ENCODE measurements at regions not wholly inside any gene's neighbourhood (a gene's known extent, or its start where the extent isn't known, plus 50 kb on each side); places are given as distances from the start of the nearest gene placed in this dataset.
A peak's percentile ranks its signal among the peaks of the same experiment; 100 is the strongest.
"Not testable (repeated sequence)": the region's sequence is repeated elsewhere in the genome, so short reads cannot be mapped to it uniquely, and the experiment has no call there.

- no peaks in the 10 kb centered on the region for H3K27me3 ChIP-seq (ENCODE audit: control insufficient read depth in 5 of 5, insufficient read depth in 4 of 5, low read length in 5 of 5)
- H3K4me3 ChIP-seq (ENCODE audit: low read depth in 1 of 5, low read length in 5 of 5) = no peak overlapping the region
- no peak overlapping the region for H3K27ac ChIP-seq (ENCODE audit: low read depth, low read length)
- no peak overlapping the region for H3K9ac ChIP-seq (ENCODE audit: low read length in 5 of 5)
- H3K9me3 ChIP-seq (ENCODE audit: control insufficient read depth in 5 of 5, low read length in 5 of 5) = no peaks in the 10 kb centered on the region
- H3K4me1 ChIP-seq (ENCODE audit: control insufficient read depth in 5 of 5, insufficient read depth in 5 of 5, low read length in 5 of 5) = peaks cover 0 to 25% (median 0%) of the 10 kb centered on the region in 5 donors
- H3K36me3 ChIP-seq (ENCODE audit: control insufficient read depth in 5 of 5, insufficient read depth in 5 of 5, low read length in 5 of 5) = no peaks in the 10 kb centered on the region
Measured at GRCh38 chr15:46955576-46955975, 761.7 kb upstream of the SEMA6D start.

GRCh38 chr15:46956456-46956855 lies 760.8 kb upstream of the SEMA6D start:
- no peak overlapping the region for H3K27ac ChIP-seq (ENCODE audit: low read depth, low read length)
- peaks cover 0 to 28% (median 0%) of the 10 kb centered on the region in 5 donors for H3K4me1 ChIP-seq (ENCODE audit: control insufficient read depth in 5 of 5, insufficient read depth in 5 of 5, low read length in 5 of 5)
- H3K36me3 ChIP-seq (ENCODE audit: control insufficient read depth in 5 of 5, insufficient read depth in 5 of 5, low read length in 5 of 5) = no peaks in the 10 kb centered on the region
- H3K4me3 ChIP-seq (ENCODE audit: low read depth in 1 of 5, low read length in 5 of 5) = no peak overlapping the region
- peak overlapping the region in 1 of 5 donors; percentile 40 for H3K9ac ChIP-seq (ENCODE audit: low read length in 5 of 5)
- H3K9me3 ChIP-seq (ENCODE audit: control insufficient read depth in 5 of 5, low read length in 5 of 5) = no peaks in the 10 kb centered on the region
- no peaks in the 10 kb centered on the region for H3K27me3 ChIP-seq (ENCODE audit: control insufficient read depth in 5 of 5, insufficient read depth in 4 of 5, low read length in 5 of 5)

GRCh38 chr15:46956881-46957280 lies 760.4 kb upstream of the SEMA6D start:
- H3K4me1 ChIP-seq (ENCODE audit: control insufficient read depth in 5 of 5, insufficient read depth in 5 of 5, low read length in 5 of 5) = peaks cover 0 to 30% (median 2%) of the 10 kb centered on the region in 5 donors
- H3K27ac ChIP-seq (ENCODE audit: low read depth, low read length) = no peak overlapping the region
- H3K27me3 ChIP-seq (ENCODE audit: control insufficient read depth in 5 of 5, insufficient read depth in 4 of 5, low read length in 5 of 5) = no peaks in the 10 kb centered on the region
- H3K9me3 ChIP-seq (ENCODE audit: control insufficient read depth in 5 of 5, low read length in 5 of 5) = no peaks in the 10 kb centered on the region
- no peak overlapping the region for H3K9ac ChIP-seq (ENCODE audit: low read length in 5 of 5)
- no peak overlapping the region for H3K4me3 ChIP-seq (ENCODE audit: low read depth in 1 of 5, low read length in 5 of 5)
- no peaks in the 10 kb centered on the region for H3K36me3 ChIP-seq (ENCODE audit: control insufficient read depth in 5 of 5, insufficient read depth in 5 of 5, low read length in 5 of 5)

DNA sequence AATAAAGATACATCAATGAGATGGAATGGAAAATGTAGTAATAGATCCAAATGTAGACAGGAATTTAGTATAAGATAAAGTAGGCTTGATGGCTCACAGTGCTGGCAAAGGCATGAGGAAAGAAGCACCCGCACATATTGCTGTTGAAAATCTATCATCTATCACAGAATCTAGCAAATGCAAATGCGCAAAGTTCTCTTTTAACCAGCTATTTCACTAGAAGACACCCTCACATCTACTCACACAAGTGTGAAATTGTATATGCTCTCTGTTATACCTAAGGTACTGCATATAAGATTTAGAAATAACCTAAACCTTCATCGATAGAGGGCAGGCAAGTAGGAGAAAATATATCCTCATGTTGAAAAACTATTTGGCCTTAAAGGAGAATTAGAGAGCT lies 756.7 kb upstream of the SEMA6D start:
- peaks cover 0 to 5% (median 0%) of the 10 kb centered on the region in 5 donors for H3K9me3 ChIP-seq (ENCODE audit: control insufficient read depth in 5 of 5, low read length in 5 of 5)
- no peak overlapping the region for H3K27ac ChIP-seq (ENCODE audit: low read depth, low read length)
- H3K36me3 ChIP-seq (ENCODE audit: control insufficient read depth in 5 of 5, insufficient read depth in 5 of 5, low read length in 5 of 5) = no peaks in the 10 kb centered on the region
- H3K4me1 ChIP-seq (ENCODE audit: control insufficient read depth in 5 of 5, insufficient read depth in 5 of 5, low read length in 5 of 5) = peaks cover 0 to 31% (median 3%) of the 10 kb centered on the region in 5 donors
- H3K9ac ChIP-seq (ENCODE audit: low read length in 5 of 5) = no peak overlapping the region
- H3K27me3 ChIP-seq (ENCODE audit: control insufficient read depth in 5 of 5, insufficient read depth in 4 of 5, low read length in 5 of 5) = no peaks in the 10 kb centered on the region
- no peak overlapping the region for H3K4me3 ChIP-seq (ENCODE audit: low read depth in 1 of 5, low read length in 5 of 5)

DNA sequence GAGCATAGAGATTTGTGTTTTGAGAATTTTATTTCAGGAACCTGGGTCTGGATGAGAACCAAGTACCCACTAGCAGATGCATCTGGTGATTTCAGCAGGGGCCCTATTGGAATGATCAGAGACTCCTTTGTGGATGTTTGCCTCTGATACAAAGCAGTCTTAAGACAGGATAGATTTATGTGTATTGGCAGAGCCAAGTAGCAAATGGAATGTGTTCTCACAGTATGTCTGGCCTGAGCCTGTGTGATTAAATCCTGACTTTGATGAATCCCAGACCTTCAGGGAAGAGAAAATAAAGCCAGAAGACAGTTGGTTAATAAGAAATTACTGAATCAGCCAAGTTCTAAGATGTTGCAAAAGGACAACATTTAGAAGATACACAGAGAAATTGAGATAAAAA lies 755.5 kb upstream of the SEMA6D start:
- no peaks in the 10 kb centered on the region for H3K36me3 ChIP-seq (ENCODE audit: control insufficient read depth in 5 of 5, insufficient read depth in 5 of 5, low read length in 5 of 5)
- H3K9me3 ChIP-seq (ENCODE audit: control insufficient read depth in 5 of 5, low read length in 5 of 5) = peaks cover 0 to 5% (median 0%) of the 10 kb centered on the region in 5 donors
- H3K4me3 ChIP-seq (ENCODE audit: low read depth in 1 of 5, low read length in 5 of 5) = no peak overlapping the region
- peaks cover 0 to 19% (median 3%) of the 10 kb centered on the region in 5 donors for H3K4me1 ChIP-seq (ENCODE audit: control insufficient read depth in 5 of 5, insufficient read depth in 5 of 5, low read length in 5 of 5)
- no peaks in the 10 kb centered on the region for H3K27me3 ChIP-seq (ENCODE audit: control insufficient read depth in 5 of 5, insufficient read depth in 4 of 5, low read length in 5 of 5)
- H3K27ac ChIP-seq (ENCODE audit: low read depth, low read length) = no peak overlapping the region
- peak overlapping the region in 1 of 5 donors; percentile 32 for H3K9ac ChIP-seq (ENCODE audit: low read length in 5 of 5)

- not testable (repeated sequence) for H3K4me1 ChIP-seq (ENCODE audit: control insufficient read depth in 5 of 5, insufficient read depth in 5 of 5, low read length in 5 of 5); H3K27ac ChIP-seq (ENCODE audit: low read depth, low read length); H3K4me3 ChIP-seq (ENCODE audit: low read depth in 1 of 5, low read length in 5 of 5); H3K36me3 ChIP-seq (ENCODE audit: control insufficient read depth in 5 of 5, insufficient read depth in 5 of 5, low read length in 5 of 5); H3K9ac ChIP-seq (ENCODE audit: low read length in 5 of 5); H3K27me3 ChIP-seq (ENCODE audit: control insufficient read depth in 5 of 5, insufficient read depth in 4 of 5, low read length in 5 of 5)
- peaks cover 0 to 19% (median 15%) of the 10 kb centered on the region in 5 donors for H3K9me3 ChIP-seq (ENCODE audit: control insufficient read depth in 5 of 5, low read length in 5 of 5)
Measured at GRCh38 chr15:46988055-46988454, 729.2 kb upstream of the SEMA6D start.

DNA sequence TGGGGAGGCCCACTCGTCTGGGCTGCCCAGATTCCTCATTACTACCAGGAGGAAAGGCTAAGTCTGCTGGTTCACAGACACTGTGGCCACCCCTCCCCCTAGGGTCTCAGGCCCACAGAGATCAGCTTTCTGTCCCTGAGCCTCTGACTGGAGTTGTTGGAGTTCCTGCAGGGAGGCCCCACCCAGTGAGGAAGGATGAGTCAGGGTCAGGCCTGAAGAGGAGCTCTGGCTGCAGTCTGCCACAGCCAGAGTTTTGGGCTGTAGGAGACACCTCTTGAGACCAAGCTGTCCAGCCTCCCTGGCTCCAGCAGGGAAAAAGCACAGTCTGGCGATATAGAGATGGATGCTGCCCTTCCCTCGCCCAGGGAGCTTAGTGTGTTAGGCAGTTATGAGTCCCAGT lies 720.9 kb upstream of the SEMA6D start:
- H3K9me3 ChIP-seq (ENCODE audit: control insufficient read depth in 5 of 5, low read length in 5 of 5) = peaks cover 0 to 7% (median 4%) of the 10 kb centered on the region in 5 donors
- no peaks in the 10 kb centered on the region for H3K27me3 ChIP-seq (ENCODE audit: control insufficient read depth in 5 of 5, insufficient read depth in 4 of 5, low read length in 5 of 5)
- peak overlapping the region in 1 of 5 donors; percentile 4 for H3K4me3 ChIP-seq (ENCODE audit: low read depth in 1 of 5, low read length in 5 of 5)
- no peaks in the 10 kb centered on the region for H3K4me1 ChIP-seq (ENCODE audit: control insufficient read depth in 5 of 5, insufficient read depth in 5 of 5, low read length in 5 of 5)
- no peaks in the 10 kb centered on the region for H3K36me3 ChIP-seq (ENCODE audit: control insufficient read depth in 5 of 5, insufficient read depth in 5 of 5, low read length in 5 of 5)
- H3K27ac ChIP-seq (ENCODE audit: low read depth, low read length) = no peak overlapping the region
- H3K9ac ChIP-seq (ENCODE audit: low read length in 5 of 5) = no peak overlapping the region

DNA sequence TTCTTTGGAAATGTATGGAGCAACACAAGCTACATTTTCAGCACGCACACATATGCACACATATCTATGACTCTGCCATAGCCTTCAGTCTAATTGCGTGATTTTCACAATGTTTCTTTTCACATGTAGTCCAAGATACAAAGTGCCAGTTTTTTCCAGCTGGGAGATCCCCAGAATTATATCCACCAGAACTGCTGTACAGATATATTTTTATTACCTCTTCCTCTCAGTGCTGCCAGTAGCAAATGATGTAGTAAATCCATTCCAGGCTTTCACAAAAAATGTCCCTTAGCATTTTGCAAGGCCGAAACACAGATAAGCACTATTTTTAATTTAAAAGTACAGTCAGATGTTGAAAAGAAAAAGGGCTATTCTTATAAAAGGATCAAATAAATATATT lies 719.8 kb upstream of the SEMA6D start:
- Histone ChIP-seq H3K27ac (ENCODE audit: low read depth, low read length) (no peak overlapping the region), H3K4me3 (ENCODE audit: low read depth in 1 of 5, low read length in 5 of 5) (no peak overlapping the region), H3K9ac (ENCODE audit: low read length in 5 of 5) (no peak overlapping the region), H3K27me3 (ENCODE audit: control insufficient read depth in 5 of 5, insufficient read depth in 4 of 5, low read length in 5 of 5) (no peaks in the 10 kb centered on the region), H3K36me3 (ENCODE audit: control insufficient read depth in 5 of 5, insufficient read depth in 5 of 5, low read length in 5 of 5) (no peaks in the 10 kb centered on the region), H3K9me3 (ENCODE audit: control insufficient read depth in 5 of 5, low read length in 5 of 5) (peaks cover 0 to 7% (median 3%) of the 10 kb centered on the region in 5 donors), H3K4me1 (ENCODE audit: control insufficient read depth in 5 of 5, insufficient read depth in 5 of 5, low read length in 5 of 5) (no peaks in the 10 kb centered on the region)

- Histone ChIP-seq H3K9ac (ENCODE audit: low read length in 5 of 5) (no peak overlapping the region), H3K4me1 (ENCODE audit: control insufficient read depth in 5 of 5, insufficient read depth in 5 of 5, low read length in 5 of 5) (no peaks in the 10 kb centered on the region)
Measured at GRCh38 chr15:47003568-47003967, 713.7 kb upstream of the SEMA6D start.

GRCh38 chr15:47013446-47013845 lies 703.9 kb upstream of the SEMA6D start:
- no peaks in the 10 kb centered on the region for H3K4me1 ChIP-seq (ENCODE audit: control insufficient read depth in 5 of 5, insufficient read depth in 5 of 5, low read length in 5 of 5)
- no peak overlapping the region for H3K27ac ChIP-seq (ENCODE audit: low read depth, low read length)

More at GRCh38 chr15:47003568-47003967, 713.7 kb upstream of the SEMA6D start:
- H3K27me3 ChIP-seq (ENCODE audit: control insufficient read depth in 5 of 5, insufficient read depth in 4 of 5, low read length in 5 of 5) = no peaks in the 10 kb centered on the region
- H3K27ac ChIP-seq (ENCODE audit: low read depth, low read length) = no peak overlapping the region
- no peaks in the 10 kb centered on the region for H3K36me3 ChIP-seq (ENCODE audit: control insufficient read depth in 5 of 5, insufficient read depth in 5 of 5, low read length in 5 of 5)
- H3K9me3 ChIP-seq (ENCODE audit: control insufficient read depth in 5 of 5, low read length in 5 of 5) = peaks cover 0 to 6% (median 3%) of the 10 kb centered on the region in 5 donors
- no peak overlapping the region for H3K4me3 ChIP-seq (ENCODE audit: low read depth in 1 of 5, low read length in 5 of 5)

More at GRCh38 chr15:47013446-47013845, 703.9 kb upstream of the SEMA6D start:
- no peak overlapping the region for H3K9ac ChIP-seq (ENCODE audit: low read length in 5 of 5)
- H3K4me3 ChIP-seq (ENCODE audit: low read depth in 1 of 5, low read length in 5 of 5) = no peak overlapping the region
- H3K36me3 ChIP-seq (ENCODE audit: control insufficient read depth in 5 of 5, insufficient read depth in 5 of 5, low read length in 5 of 5) = no peaks in the 10 kb centered on the region
- no peaks in the 10 kb centered on the region for H3K27me3 ChIP-seq (ENCODE audit: control insufficient read depth in 5 of 5, insufficient read depth in 4 of 5, low read length in 5 of 5)
- H3K9me3 ChIP-seq (ENCODE audit: control insufficient read depth in 5 of 5, low read length in 5 of 5) = peaks cover 0 to 3% (median 0%) of the 10 kb centered on the region in 5 donors

Data from subcutaneous abdominal adipose tissue (tissue), 5 donors.